PC-9 (cell line): ENCODE measurements at regions not wholly inside any gene's neighbourhood (a gene's known extent, or its start where the extent isn't known, plus 50 kb on each side); places are given as distances from the start of the nearest gene placed in this dataset.

Experiments
- CTCF ChIP-seq: fragments of 200-600 bp; sonication (generic); conservative IDR thresholded peaks from 2 replicates; pipeline ENCODE4 v1.6.1; 2017; ENCODE audit warnings: mixed run types, antibody characterized with exemption, mild to moderate bottlenecking, moderate library complexity
- EZH2 ChIP-seq: fragments of 200-600 bp; sonication (generic); IDR thresholded peaks from 2 replicates; pipeline ENCODE4 v1.8.0; 2017; ENCODE audit warnings: antibody characterized with exemption, low read depth

DNA sequence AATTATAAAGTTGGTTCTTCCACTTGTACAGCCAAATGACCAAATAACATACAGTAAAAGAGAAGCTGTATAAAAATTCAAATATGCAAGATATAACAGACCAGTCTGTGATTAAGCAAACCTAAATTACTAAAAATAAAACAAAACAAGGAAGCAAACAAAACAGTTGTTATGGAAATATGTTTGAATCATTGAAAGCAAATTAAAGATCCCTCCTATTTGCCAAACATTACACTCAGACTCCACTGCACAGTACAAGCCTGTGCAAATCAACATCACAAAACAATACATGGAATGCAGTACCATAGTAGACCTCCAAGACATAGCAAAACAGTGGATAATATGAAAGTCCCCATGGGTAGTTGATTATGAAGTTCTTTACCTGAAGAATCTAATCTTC, 288.1 kb upstream of the PTGER4 start:
- no peak for TF ChIP-seq CTCF
- TF ChIP-seq EZH2: no peak
